GM12875 (cell line): ENCODE measurements at regions not wholly inside any gene's neighbourhood (a gene's known extent, or its start where the extent isn't known, plus 50 kb on each side); places are given as distances from the start of the nearest gene placed in this dataset.

Experiments used
- H3K4me3 ChIP-seq: one replicate; pipeline ENCODE4 v1.5.1; 2011; ENCODE audit warnings: low read depth, low read length, control low read depth
- TF ChIP-seq, protein P1 (sequence below): IDR thresholded peaks from 2 replicates; pipeline ENCODE4 v1.5.1; 2011; ENCODE audit warnings: low read depth, mild to moderate bottlenecking, control low read depth, inconsistent platforms, low read length, moderate library complexity, borderline replicate concordance; ENCODE audit not compliant: insufficient read depth

DNA sequence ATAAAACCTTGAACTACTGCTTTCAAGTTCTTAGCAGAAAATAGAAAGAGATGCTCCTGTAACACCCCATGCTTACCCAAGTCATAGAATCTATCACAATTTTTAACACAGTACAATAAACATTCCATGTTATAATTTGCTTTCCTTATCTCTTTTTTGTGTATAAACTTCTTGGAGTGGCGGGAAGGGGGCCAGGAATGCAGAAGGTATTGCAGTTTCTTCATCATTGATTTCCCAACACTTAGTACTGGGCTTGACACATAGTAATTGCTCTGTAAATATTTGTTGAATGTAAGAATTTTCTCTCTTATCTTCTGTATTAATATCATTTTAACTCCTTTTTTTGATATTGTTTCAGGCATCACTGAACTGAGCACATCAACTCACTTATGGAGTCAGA is 535.8 kb downstream of the KCTD12 start:
- H3K4me3 ChIP-seq: no peak overlapping the region
- TF ChIP-seq, protein P1, sequence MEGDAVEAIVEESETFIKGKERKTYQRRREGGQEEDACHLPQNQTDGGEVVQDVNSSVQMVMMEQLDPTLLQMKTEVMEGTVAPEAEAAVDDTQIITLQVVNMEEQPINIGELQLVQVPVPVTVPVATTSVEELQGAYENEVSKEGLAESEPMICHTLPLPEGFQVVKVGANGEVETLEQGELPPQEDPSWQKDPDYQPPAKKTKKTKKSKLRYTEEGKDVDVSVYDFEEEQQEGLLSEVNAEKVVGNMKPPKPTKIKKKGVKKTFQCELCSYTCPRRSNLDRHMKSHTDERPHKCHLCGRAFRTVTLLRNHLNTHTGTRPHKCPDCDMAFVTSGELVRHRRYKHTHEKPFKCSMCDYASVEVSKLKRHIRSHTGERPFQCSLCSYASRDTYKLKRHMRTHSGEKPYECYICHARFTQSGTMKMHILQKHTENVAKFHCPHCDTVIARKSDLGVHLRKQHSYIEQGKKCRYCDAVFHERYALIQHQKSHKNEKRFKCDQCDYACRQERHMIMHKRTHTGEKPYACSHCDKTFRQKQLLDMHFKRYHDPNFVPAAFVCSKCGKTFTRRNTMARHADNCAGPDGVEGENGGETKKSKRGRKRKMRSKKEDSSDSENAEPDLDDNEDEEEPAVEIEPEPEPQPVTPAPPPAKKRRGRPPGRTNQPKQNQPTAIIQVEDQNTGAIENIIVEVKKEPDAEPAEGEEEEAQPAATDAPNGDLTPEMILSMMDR: no peak

DNA sequence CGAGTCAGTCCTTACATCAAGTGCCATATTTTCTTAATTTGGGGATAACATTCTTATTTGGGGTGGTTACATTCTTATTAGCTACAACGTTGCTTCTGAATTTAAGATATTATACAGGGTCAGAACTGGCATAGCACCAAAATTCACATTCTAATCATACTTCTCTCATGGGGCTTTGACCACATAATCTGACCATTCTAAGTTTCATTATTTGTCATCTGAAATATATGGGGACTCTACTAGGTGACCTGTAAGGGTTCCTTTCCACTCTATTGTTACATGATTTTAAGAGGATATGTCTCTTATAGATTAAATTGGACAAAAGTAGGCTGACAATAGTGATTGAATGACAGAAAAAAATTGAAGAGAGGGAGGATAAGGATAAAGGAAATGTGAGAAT is 536.5 kb downstream of the KCTD12 start:
- TF ChIP-seq, protein P1: no peak
- H3K4me3 ChIP-seq: no peak overlapping the region

DNA sequence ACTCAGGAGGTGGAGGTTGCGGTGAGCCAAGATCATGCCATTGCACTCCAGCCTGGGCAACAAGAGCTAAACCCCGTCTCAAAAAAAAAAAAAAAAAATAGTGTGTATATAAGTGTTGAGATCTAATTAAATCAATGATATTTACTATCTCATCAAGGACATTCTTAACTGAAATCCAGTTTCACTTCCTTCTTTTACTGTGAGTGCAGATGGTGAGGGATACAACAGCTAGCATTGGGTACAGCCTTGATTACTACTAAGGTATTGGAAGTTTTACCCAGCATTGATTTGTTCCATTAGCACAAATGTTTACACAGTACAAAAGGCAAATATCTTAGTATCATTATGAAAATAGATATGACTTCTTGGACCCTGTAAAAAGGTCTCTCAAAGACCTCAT is 546.6 kb downstream of the KCTD12 start:
- no peak overlapping the region for H3K4me3 ChIP-seq
- TF ChIP-seq, protein P1: no peak

DNA sequence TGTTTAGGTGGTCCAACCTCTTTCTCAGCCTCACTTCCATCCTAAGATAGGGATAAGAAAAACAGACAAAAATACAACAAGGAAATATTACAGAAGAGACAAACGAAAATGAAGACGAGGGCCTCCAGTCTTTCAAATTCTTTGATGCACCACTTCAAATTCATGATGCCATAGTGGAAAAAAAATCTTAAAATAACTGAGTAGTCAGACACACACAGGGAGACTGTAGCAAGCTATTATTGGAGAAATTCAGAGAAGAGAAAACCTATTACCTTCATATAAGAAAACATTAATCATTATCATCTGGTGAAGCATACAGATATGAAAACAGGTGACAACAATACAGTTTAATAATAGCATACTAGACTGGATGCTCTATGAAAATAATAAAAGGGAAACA is 548.2 kb downstream of the KCTD12 start:
- no peak overlapping the region for H3K4me3 ChIP-seq
- TF ChIP-seq, protein P1: no peak

DNA sequence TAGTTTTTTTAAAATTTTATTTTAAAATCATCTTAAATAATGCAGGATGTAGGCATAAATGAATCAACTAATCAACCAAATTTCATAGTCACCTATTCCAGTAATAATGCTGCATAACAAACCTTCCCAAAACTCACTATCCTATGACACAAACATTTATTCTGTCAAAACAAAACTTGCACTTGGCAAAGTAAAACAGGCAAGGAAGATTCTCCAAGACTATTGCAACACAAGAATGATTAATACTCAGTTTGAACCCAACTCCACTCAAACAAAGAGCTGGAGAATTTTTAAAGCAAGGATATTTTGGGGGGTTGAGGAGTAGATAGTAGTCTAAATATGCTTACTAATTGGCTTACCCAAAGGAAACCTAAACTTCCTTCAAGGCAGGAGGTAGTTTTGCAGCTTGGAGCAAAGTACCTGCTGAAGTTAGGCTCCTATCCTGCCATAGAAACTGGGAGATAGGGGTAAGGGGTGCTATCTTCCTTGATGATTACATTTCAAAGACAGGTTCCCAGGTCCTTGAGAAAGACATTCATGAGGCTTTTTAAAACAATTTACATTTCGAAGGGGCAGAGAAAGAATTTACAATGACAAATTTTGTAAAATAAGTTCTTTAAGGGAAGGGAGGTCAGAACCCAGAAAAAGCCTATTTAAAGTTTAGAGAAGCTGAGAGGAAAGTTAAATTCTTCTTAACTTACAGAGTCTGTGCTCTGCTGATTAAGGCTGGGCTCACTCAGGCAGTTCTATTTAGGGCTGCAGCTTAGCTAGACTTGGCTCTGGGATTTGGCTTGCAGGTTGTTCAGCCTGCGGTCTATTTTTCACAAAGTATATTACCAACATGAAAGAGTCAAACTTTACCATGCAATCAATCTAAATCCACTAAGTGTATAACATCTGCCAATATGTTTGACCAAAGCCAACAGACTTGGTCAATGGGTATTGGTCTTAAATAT is 549.0 kb downstream of the KCTD12 start:
- no peak overlapping the region for H3K4me3 ChIP-seq
- TF ChIP-seq, protein P1: no peak

DNA sequence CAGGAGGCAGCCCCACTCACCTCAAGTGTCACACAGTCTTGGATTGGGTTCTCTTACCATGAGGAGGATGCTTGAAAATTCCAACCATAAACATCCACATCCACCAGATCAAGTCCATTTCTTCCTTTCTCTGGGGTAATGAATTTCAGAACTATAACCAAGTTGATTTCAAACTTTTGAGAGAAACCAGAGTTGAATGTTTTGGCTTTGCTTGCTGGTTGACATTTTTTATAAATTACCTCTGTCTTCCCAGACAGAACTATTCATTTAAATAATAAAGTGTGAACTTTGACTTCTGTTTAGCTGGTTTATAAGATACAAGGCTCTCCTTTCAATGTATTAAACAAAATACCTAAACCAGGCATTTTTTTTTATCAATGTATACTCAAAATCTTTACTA is 550.7 kb downstream of the KCTD12 start:
- TF ChIP-seq, protein P1: no peak
- no peak overlapping the region for H3K4me3 ChIP-seq

DNA sequence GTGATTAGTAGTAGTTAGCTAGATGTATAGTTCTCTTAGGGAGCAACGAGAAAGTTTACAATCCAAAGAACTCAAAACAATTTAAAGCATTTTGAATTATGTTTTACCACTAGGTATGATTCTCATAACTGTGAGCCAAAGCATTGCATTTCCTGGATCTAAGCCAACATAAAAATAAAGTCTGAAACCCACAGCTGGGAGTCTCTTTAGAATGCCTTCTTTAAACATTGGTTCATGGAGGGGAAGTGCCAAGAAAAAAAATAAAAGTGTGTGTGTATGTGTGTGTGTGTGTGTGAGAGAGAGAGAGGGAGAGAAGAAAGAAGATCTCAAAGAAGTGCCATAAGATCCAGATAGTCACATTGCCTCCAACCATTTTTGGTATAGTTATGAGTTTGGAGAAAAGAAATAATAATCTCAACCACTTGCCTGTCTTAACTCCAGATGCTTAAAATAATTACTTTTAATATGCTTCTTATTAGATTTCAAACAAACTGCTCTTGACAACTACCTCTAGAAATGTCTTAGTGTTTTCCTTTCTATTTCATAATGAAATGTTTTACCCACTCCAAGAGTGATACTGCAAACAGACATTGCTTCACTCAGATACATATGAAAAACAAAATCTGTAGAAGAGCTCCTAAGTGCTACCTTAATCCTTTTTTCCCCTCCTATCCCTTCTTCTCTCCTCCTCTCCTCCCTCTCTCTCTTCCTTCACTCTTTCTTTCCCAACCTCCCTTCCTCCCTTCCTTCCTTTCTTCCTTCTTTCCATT is 554.1 kb downstream of the KCTD12 start:
- TF ChIP-seq, protein P1: no peak
- H3K4me3 ChIP-seq: no peak overlapping the region
